OCI-LY1 (cell line): ENCODE measurements at regions not wholly inside any gene's neighbourhood (a gene's known extent, or its start where the extent isn't known, plus 50 kb on each side); places are given as distances from the start of the nearest gene placed in this dataset.

Experiments
- CTCF ChIP-seq: fragments of 200-600 bp; sonication (generic), shearing (Covaris generic); IDR thresholded peaks from 2 replicates; pipeline ENCODE4 v1.5.1; 2017; ENCODE audit warnings: mild to moderate bottlenecking, antibody characterized with exemption, low read length, moderate library complexity, mixed read lengths
- EZH2 ChIP-seq: fragments of 200-600 bp; sonication (generic), shearing (Covaris generic); IDR thresholded peaks from 2 replicates; pipeline ENCODE4 v1.8.0; 2017; ENCODE audit warnings: borderline replicate concordance, mixed run types, mild to moderate bottlenecking, antibody characterized with exemption, low read length, moderate library complexity, mixed read lengths

- TF ChIP-seq CTCF (no peak), EZH2 (no peak)
Observed at GRCh38 chr11:27254744-27255446, 108.1 kb downstream of the CCDC34 start.
